NCI-H748 (cell line): ENCODE measurements at regions not wholly inside any gene's neighbourhood (a gene's known extent, or its start where the extent isn't known, plus 50 kb on each side); places are given as distances from the start of the nearest gene placed in this dataset.
"Not testable (repeated sequence)": the region's sequence is repeated elsewhere in the genome, so short reads cannot be mapped to it uniquely, and the experiment has no call there.

ENCODE experiments used
- DNase-seq: peaks from one replicate; lab custom pipeline; 2025; ENCODE audit not compliant: unreplicated experiment; lab: John Stamatoyannopoulos, UW

DNA sequence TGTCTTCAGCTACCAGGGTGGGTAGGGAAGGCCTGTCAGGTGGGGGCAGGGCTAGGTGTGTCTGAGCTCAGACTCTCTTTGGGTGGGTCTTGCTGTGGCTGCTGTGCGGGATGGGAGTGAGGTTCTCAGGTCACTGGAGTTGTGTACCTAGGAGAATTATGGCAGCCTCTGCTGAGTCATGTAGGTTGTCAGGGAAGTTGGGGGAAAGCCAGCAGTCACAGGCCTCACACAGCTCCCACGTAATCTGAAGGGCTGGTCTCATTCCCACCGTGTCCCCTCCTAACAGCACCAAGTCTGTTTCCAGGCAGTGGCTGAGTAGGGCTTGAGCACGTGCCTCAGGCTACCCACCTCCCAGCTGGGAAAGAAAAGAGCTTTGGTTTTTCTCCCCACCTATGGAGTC lies 67.0 kb downstream of the CHCHD4 start:
- no peak for DNase-seq

DNA sequence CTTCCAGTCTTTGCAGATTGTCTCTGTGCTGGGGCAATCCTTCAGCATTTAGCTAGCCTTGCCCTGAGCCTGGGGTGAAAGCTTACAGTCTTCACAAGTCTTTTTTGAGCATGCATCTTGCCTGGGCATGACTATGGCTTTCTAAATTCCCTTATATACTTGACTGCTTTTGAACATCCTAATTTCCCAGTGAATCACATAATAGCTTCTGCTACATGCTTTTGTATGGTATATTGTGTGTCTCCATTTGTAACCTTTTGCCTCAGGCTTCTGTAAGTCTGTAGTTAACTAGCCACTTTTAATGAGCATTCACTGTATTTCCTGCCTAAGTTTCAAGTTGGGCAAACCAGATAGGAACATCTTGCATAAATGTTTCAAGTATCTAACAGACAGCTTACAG lies 76.8 kb downstream of the CHCHD4 start:
- DNase-seq: no peak

DNA sequence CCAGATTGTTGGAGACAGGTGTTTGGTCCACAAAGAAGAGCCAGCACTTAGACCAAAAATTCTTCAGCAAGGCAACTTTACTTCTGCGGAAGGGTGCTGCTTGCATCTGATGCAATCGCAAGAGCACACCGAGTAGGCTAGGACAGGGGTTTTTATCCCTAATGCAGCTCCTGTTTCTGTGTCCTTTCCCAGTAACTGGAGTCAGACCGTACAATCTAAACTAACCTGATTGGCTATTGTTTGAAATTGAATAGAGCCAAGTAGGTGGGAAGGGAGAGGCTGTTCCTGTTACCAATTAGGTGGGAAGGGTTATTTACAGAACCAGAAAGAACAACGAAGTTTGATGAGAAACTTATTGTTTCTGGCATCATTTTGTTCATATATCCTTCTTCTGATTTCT lies 77.6 kb downstream of the CHCHD4 start:
- DNase-seq: peak; percentile 68

DNA sequence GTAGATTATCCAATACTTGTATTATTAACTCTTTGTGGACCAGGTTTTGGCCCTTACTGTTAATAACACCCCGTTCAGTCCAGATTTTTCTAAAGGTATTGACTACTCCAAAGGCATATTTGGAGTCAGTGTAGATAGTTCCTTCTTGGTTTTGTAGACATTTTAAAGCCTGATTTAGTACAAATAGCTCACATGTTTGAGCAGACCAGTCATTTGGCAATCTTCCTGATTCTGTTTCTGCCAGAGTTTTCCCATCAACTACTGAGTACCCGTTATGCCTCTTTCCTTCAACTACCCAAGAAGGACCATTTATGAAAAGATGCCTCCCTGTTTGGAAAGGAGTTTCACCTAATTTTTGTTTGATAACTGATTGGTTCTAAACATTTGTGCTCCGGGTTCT lies 82.0 kb downstream of the CHCHD4 start:
- DNase-seq: no peak

DNA sequence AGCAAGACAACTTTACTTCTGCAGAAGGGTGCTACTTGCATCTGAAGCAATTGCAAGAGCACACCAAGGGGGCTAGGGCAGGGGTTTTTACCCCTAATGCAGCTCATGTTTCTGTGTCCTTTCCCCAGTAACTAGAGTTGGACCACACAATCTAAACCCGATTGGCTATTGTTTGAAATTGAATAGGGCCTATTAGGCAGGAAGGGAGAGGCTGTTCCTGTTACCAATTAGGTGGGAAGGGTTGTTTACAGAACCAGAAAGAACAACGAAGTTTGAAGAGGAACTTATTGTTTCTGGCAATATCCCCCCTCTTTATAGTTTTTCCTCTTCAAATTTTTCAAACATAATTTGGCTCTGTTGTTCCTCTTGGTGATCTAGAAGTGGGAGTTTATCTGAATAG lies 85.5 kb downstream of the CHCHD4 start:
- peak; percentile 91 for DNase-seq

DNA sequence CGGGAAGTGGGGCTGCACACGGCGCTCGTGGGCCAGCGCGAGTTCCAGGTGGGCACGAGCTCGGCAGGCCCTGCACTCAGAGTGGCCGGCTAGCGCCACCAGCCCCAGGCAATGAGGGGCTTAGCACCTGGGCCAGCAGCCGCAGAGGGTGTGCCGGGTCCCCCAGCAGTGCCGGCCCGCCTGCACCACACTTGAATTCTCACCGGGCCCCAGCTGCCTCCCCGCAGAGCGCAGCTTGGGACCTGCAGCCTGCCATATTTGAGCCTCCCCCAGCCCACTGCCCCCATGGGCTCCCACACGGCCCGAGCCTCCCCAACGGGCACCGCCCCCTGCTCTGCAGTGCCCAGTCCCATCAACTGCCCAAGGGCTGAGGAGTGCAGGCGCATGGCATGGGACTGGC lies 87.5 kb downstream of the CHCHD4 start:
- no peak for DNase-seq

DNA sequence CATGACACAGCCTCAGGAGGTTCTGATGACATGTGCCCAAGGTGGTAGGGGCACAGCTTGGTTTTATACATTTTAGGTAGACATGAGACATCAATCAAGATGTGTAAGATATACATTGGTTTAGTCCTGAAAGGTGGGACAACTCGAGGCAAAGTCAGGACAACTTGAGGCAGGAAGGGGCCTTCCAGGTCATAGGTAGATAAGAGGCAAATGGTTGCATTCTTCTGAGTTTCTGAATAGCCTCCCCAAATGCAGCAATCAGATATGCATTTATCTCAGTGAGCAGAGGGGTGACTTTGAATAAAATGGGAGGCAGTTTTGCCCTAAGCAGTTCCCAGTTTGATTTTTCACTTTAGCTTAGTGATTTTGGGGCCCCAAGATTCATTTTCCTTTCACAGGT lies 91.6 kb downstream of the CHCHD4 start:
- DNase-seq: no peak

DNA sequence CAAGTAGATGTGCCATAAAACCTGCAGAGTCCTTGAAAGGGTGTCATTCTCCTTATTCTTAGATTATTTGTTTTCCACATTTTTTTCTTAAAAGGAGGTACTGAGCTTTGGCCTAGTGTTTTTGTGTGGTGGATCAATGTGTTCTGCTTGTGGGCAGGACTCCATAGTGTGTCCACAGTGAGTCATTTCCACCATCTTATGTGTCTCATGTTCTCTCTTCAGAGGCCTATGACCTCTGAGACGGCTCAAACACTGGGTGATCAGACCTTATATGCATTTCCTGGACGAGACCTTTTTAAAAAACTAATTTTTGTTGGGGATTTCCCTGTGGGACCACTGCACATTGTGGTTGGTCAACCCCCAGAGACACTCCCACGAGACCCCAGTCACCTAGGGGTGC lies 93.4 kb downstream of the CHCHD4 start:
- no peak for DNase-seq

DNA sequence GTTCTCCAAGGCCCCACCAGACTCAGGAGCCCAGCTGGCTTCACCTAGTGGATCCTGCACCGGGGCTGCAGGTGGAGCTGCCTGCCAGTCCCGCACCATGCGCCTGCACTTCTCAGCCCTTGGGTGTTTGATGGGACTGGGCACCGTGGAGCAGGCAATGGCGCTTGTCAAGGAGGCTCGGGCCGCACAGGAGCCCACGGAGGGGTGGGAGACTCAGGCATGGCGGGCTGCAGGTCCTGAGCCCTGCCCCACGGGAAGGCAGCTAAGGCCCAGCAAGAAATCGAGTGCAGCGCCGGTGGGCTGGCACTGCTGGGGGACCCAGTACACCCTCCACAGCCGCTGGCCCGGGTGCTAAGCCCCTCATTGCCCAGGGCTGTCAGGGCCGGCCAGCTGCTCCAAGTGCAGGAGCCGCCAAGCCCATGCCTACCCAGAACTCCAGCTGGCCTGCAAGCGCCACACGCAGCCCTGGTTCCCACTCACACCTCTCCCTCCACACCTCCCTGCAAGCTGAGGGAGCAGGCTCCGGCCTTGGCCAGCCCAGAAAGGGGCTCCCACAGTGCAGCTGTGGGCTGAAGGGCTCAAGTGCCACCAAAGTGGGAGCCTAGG lies 95.2 kb downstream of the CHCHD4 start:
- not testable (repeated sequence) for DNase-seq

DNA sequence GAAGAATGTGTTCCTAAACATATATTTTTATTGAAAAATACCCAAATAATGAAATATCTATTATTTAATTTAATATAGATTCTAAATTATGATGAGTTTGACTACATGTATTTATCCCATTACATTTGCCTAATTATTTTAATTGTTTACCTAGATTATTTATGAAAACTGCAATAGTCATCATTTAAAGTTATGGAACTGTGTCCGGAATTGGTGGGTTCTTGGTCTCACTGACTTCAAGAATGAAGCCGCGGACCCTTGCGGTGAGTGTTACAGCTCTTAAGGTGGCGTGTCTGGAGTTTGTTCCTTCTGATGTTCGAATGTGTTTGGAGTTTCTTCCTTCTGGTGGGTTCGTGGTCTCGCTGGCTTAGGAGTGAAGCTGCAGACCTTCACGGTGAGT lies 96.5 kb downstream of the CHCHD4 start:
- DNase-seq: not testable (repeated sequence)

DNA sequence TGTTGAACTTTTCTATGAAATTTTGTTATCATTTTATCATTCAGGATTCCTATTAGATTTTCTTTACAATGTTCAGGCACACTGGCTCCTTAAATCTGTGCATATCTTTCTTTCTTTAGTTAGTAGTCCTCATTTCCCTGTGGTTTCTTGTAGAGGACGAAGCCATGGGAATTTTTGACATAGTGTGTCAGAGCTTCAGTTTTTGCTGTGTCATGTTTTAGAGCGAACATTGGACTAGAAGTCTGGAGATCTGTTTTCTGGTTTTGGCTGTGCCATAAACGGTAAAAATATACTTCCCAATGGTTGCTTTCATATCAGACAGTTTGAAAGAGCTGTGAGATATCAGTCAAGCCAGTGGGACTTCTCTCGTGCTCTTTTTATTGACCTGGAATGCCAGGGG lies 105.2 kb downstream of the CHCHD4 start:
- DNase-seq: no peak

DNA sequence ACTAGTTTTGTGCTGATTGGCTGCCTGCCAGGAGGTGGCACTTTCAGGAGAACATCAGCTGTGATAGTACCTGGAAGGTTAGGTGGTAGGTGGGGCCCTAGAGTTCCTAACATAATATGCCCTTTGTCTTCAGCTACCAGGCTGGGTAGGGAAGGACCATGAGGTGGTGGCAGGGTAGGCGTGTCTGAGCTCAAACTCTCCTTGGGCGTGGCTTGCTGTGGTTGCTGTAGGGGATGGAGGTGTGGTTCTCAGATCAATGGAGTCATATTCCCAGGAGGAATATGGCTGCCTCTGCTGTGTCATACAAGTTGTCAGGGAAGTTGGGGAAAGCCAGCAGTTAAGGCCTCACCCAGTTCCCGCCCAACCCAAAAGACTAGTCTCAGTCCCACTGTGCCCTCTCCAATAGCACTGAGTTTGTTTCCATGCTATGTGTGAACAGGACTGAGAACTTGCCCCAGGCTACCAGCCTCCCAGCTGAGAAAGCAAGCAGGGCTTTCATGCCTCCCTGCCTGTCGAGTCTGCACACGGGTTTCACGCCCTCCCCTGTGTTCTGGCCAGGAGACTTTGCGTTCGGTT lies 107.7 kb downstream of the CHCHD4 start:
- DNase-seq: peak; percentile 60

DNA sequence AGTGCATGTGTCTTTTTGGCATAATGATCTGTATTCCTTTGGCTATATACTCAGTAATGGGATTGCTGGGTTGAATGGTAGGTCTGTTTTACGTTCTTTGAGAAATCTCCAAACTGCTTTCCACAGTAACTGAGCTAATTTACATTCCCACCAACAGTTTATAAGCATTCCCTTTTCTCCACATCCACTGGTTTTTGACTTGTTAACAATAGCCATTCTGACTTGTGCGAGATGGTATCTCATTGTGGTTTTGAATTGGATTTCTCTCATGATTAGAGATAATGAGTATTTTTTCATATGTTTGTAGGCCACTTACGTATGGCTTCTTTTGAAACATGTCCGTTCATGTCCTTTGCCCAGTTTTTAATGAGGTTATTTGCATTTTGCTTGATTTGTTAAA lies 117.7 kb downstream of the CHCHD4 start:
- DNase-seq: no peak

DNA sequence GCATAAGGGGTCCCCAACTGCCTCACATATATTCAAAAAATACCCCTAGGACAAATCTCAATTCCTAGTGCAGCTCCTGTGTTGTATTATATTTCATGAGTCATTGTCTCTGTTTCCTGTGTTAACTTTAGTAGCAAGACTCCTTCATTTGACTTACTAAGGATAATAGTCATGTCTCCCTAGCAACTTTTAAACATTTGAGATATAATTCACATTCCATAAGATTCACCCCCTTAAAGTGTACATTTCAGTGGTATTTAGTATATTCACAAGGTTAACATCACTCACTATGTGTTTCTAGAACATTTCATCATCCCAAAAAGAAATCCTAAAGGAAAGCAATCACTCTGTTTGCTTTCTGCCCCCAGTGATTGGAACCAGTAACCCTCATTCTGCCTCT lies 121.3 kb upstream of the WNT7A start:
- DNase-seq: no peak

DNA sequence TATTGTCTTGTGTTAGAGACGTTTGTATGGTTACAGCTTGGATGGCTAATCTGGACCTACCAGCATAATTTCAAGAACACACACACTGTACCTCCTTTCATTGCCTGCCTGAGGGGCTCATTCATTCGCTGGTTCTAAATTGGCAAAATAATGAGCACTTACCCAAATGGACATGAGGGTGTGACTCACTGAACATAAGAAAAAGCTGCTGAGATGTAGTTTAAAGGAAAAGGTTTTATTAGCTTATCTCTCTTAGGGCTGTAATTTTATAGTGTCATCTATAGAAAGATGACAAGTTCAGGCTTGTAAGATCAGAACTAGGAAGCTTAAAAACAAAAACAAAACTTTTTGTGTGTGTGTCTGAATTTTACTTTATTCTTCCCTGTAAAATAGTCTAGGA lies 120.7 kb upstream of the WNT7A start:
- DNase-seq: peak; percentile 16

DNA sequence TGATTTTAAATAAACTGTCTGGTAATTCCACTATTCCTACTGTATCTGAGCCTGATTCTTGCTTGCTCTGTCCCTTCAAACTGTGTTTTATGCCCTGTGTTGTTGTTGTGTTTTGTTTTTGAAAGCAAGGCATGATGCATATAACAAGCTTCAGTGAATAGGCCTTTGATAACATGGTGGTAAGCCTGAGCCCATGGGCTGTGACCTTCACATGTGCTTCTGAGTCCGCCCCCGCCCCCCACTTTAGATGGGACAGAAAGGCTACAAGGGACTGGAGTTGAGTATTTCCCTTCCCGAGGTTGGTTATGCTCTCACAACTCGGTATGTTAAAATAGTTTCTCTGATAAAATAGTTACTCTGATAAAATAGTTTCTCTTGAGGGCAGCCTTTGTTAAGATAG lies 119.0 kb upstream of the WNT7A start:
- no peak for DNase-seq

DNA sequence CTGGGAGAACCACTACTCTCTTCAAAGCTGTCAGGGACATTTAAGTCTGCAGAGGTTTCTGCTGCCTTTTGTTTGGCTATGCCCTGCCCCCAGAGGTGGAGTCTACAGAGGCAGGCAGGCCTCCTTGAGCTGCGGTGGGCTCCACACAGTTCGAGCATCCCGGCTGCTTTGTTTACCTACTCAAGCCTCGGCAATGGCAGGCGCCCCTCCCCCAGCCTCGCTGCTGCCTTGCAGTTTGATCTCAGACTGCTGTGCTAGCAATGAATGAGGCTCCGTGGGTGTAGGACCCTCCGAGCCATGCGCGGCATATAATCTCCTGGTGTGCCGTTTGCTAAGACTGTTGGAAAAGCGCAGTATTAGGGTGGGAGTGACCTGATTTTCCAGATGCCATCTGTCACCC lies 115.3 kb upstream of the WNT7A start:
- not testable (repeated sequence) for DNase-seq

DNA sequence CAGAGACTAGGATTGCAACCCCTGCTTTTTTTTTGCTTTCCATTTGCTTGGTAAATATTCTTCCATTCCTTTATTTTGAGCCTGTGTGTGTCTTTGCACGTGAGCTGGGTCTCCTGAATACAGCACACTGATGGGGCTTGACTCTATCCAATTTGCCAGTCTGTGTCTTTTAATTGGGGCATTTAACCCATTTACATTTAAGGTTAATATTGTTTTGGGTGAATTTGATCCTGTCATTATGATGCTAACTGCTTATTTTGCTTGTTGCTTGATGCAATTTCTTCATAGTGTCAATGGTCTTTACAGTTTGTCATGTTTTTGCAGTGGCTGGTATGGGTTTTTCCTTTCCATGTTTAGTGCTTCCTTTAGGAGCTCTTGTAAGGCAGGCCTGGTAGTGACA lies 109.1 kb upstream of the WNT7A start:
- DNase-seq: not testable (repeated sequence)

DNA sequence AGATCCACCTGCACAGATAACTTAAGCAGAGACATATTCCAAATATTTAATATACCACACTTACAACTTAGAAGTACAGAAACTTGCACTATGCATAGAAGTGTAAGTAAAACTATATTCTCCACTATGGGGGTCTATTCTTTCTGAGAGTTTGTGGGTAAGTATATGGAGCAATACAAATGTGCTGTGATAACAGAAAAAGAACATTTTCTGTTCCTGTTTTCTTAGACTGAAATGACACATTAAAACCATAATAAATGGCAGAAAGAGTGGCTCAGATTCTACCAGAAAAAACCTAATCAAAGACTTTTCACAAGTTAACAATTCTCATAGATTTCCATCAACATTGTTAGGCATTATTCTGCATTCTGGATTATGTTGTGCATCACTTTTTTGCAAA lies 96.6 kb upstream of the WNT7A start:
- DNase-seq: no peak

DNA sequence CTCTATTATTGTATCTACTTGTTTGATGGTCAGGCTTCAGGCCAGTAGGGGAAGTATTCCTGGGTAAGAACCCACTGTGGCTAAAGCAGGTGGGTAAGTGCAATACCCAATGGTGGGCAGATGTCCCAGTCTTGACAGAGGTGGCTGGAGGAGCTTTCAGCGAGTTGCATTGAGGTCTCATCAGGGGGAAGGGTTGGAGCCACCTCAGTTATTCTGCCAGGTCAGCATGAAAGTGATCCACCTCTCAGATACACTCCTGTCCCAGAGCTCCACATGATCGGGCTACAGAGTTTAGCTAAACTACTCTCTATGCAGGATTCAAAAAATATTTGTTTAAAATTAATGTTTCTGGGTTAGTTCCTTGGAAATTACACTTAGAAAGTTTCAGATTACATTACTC lies 95.8 kb upstream of the WNT7A start:
- no peak for DNase-seq

DNA sequence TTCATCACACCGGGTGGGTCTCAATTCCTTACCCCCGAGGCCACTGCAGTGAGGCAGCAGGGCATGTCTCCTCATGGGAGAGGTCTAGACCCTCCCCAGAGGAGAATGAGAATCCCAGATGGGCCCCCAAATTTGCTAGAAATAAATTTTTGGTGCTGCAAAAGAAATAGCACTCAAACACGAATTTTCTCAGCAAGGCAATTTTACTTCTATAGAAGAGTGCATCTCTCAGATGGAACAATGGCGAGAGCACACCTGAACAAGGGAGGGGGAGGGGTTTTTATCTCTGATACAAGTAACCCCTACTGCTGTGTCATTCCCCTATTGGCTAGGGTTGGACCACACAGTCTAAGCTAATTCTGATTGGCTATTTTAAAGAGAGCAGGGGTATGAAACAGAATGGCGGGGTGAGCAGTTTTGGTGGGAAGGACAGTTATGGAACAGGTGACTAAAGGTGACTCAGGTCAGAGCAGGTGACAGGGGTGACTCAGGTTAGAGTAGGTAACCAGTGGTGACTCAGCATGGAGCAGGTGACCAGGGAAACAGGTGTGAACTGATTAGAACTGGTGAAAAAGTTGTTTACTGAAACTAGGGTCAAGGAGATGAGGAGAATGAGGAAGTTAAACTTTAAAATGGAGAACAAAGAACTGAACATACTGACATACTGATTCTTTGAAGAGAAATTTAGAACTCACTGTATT lies 93.0 kb upstream of the WNT7A start:
- no peak for DNase-seq

DNA sequence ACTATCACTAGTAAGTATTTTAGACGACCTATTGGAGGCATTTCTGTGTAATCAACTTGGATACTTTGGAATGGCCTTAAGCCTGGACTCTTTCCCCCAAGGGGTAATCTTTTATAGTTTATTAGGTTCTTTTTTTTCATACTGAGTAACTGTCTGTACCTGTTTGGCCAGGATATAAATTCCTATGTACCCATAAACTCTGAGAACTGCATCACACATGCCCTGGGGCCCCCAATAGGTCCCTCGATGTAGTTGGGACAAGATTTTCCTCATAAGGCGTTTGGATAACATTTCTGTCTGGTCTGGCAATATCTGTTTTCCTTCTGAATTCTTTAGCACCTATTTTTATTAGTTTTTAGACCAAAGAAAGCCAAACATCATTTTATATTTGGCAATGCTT lies 86.4 kb upstream of the WNT7A start:
- DNase-seq: no peak
